H1 (cell line): ENCODE measurements at regions not wholly inside any gene's neighbourhood (a gene's known extent, or its start where the extent isn't known, plus 50 kb on each side); places are given as distances from the start of the nearest gene placed in this dataset.

ENCODE experiments used
- CTCF ChIA-PET: fragments of 300-600 bp; sonication (Branson Sonifier 250); formaldehyde crosslinking; loops from one replicate; lab custom pipeline; 2021; ENCODE audit not compliant: partially characterized antibody; lab: Charles Lee
- POLR2A ChIA-PET: fragments of 300-600 bp; sonication (Branson Sonifier 250); formaldehyde crosslinking; loops from one replicate; lab custom pipeline; 2021; ENCODE audit warnings: inconsistent platforms; ENCODE audit not compliant: partially characterized antibody; lab: Charles Lee
- DNase-seq, 2 experiments: peaks; one replicate each; pipeline versions ENCODE4 v3.0.0 to v3.0.0-alpha.2; 2010 to 2022; ENCODE audit warnings: low spot score in 2 of 2, low read depth in 1 of 2, mixed read lengths in 1 of 2
- FAIRE-seq: peaks from 2 replicates; lab custom pipeline; 2011; peaks lifted over from hg19 to GRCh38; lab: Jason Lieb, UNC
- H2AFZ ChIP-seq: 2 replicates; pipeline ENCODE4 v1.8.1; 2012; ENCODE audit warnings: low read length, inconsistent platforms
- H2AK5ac ChIP-seq: 2 replicates; pipeline ENCODE4 v1.6.1; 2013; ENCODE audit warnings: low read depth, low read length
- H2BK120ac ChIP-seq: replicated peaks from 2 replicates; pipeline ENCODE3; 2013; ENCODE audit warnings: low read depth, low read length, inconsistent platforms
- H2BK12ac ChIP-seq: 2 replicates; pipeline ENCODE4 v1.6.1; 2013; ENCODE audit warnings: low read depth, low read length
- H2BK15ac ChIP-seq: 2 replicates; pipeline ENCODE4 v1.6.1; 2013; ENCODE audit warnings: low read length
- H2BK20ac ChIP-seq: 2 replicates; pipeline ENCODE4 v1.6.1; 2013; ENCODE audit warnings: low read length
- H2BK5ac ChIP-seq: 2 replicates; pipeline ENCODE4 v1.6.1; 2013; ENCODE audit warnings: low read depth, low read length
- H3K14ac ChIP-seq: 2 replicates; pipeline ENCODE4 v1.6.1; 2013; ENCODE audit warnings: inconsistent platforms; ENCODE audit not compliant: insufficient read length
- H3K18ac ChIP-seq: 2 replicates; pipeline ENCODE4 v1.6.1; 2013; ENCODE audit warnings: low read length; ENCODE audit errors: extremely low read depth
- H3K23ac ChIP-seq: 2 replicates; pipeline ENCODE4 v1.6.1; 2013; ENCODE audit warnings: inconsistent platforms; ENCODE audit not compliant: insufficient read length
- H3K23me2 ChIP-seq: 2 replicates; pipeline ENCODE4 v1.6.1; 2013; ENCODE audit warnings: low read depth, low read length
- H3K27ac ChIP-seq: 2 replicates; pipeline ENCODE4 v1.6.1; 2011; ENCODE audit warnings: low read depth, low read length, inconsistent platforms
- H3K27me3 ChIP-seq, 4 experiments: replicated peaks in 1 of 4; 1 replicate in 1 of 4; 2 replicates in 3 of 4; pipeline versions ENCODE4 v1.6.1 to v1.8.1; 2011 to 2013; ENCODE audit warnings: low read length in 3 of 4, mild to moderate bottlenecking in 3 of 4, inconsistent platforms in 2 of 4, mixed read lengths in 2 of 4, moderate library complexity in 1 of 4; ENCODE audit not compliant: control insufficient read depth in 3 of 4, insufficient read depth in 3 of 4; ENCODE audit errors: extremely low read depth in 1 of 4
- H3K36me3 ChIP-seq, 4 experiments: 2 replicates each; pipeline versions ENCODE4 v1.6.1 to v1.8.1; 2011 to 2013; ENCODE audit warnings: mild to moderate bottlenecking in 4 of 4, low read length in 3 of 4, moderate library complexity in 2 of 4, control low read depth in 1 of 4, inconsistent platforms in 1 of 4; ENCODE audit not compliant: insufficient read depth in 4 of 4, control insufficient read depth in 2 of 4
- H3K4ac ChIP-seq: replicated peaks from 2 replicates; pipeline ENCODE3; 2013; ENCODE audit warnings: low read length, low read depth, mixed read lengths, inconsistent platforms; ENCODE audit not compliant: insufficient read length
- H3K4me1 ChIP-seq, 4 experiments: replicated peaks in 1 of 4; 1 replicate in 1 of 4; 2 replicates in 3 of 4; pipeline versions ENCODE4 v1.6.1 to v1.8.1; 2011 to 2013; ENCODE audit warnings: low read length in 3 of 4, inconsistent platforms in 2 of 4, mixed read lengths in 1 of 4; ENCODE audit not compliant: insufficient read depth in 4 of 4, control insufficient read depth in 3 of 4
- H3K4me2 ChIP-seq, 2 experiments: 2 replicates each; pipeline versions ENCODE4 v1.6.1 to v1.8.1; 2011 to 2013; ENCODE audit warnings: low read depth in 2 of 2, low read length in 2 of 2, control low read depth in 1 of 2, inconsistent platforms in 1 of 2, mild to moderate bottlenecking in 1 of 2; ENCODE audit not compliant: insufficient read depth in 1 of 2
- H3K4me3 ChIP-seq, 4 experiments: fragments of 200-600, 300-600 bp in 1 of 4; sonication (generic), shearing (Covaris generic), sonication (Bioruptor Twin) in 1 of 4; 2 replicates each; pipeline versions ENCODE4 v1.5.1 to v1.8.1; 2011 to 2016; ENCODE audit warnings: low read length in 4 of 4, low read depth in 3 of 4, control low read depth in 2 of 4, inconsistent platforms in 2 of 4, mild to moderate bottlenecking in 2 of 4, mixed read lengths in 1 of 4, moderate library complexity in 1 of 4; ENCODE audit not compliant: insufficient read depth in 2 of 4; ENCODE audit errors: extremely low read depth in 1 of 4
- H3K56ac ChIP-seq: replicated peaks from 2 replicates; pipeline ENCODE3; 2013; ENCODE audit warnings: low read depth, mild to moderate bottlenecking, mixed read lengths, low read length, inconsistent platforms; ENCODE audit not compliant: insufficient read length
- H3K79me1 ChIP-seq: 2 replicates; pipeline ENCODE4 v1.6.1; 2013; ENCODE audit warnings: low read depth, low read length, control low read depth
- H3K79me2 ChIP-seq, 2 experiments: 2 replicates each; pipeline versions ENCODE4 v1.6.1 to v1.8.1; 2012 to 2013; ENCODE audit warnings: low read length in 2 of 2, mild to moderate bottlenecking in 2 of 2, inconsistent platforms in 1 of 2; ENCODE audit not compliant: insufficient read depth in 2 of 2, control insufficient read depth in 1 of 2
- H3K9ac ChIP-seq, 4 experiments: replicated peaks in 1 of 4; 1 replicate in 1 of 4; 2 replicates in 3 of 4; pipeline versions ENCODE4 v1.6.1 to v1.8.1; 2011 to 2013; ENCODE audit warnings: low read depth in 3 of 4, low read length in 3 of 4, control low read depth in 2 of 4, mild to moderate bottlenecking in 2 of 4, moderate library complexity in 2 of 4, inconsistent platforms in 1 of 4; ENCODE audit errors: extremely low read depth in 1 of 4
- H3K9me3 ChIP-seq, 2 experiments: 2 replicates each; pipeline versions ENCODE4 v1.6.1 to v1.8.1; 2012 to 2013; ENCODE audit warnings: mild to moderate bottlenecking in 2 of 2, moderate library complexity in 2 of 2, control low read depth in 1 of 2, inconsistent platforms in 1 of 2, low read depth in 1 of 2, low read length in 1 of 2, mixed read lengths in 1 of 2; ENCODE audit not compliant: insufficient read depth in 2 of 2
- H4K20me1 ChIP-seq, 2 experiments: replicated peaks in 1 of 2; 2 replicates each; pipeline versions ENCODE3 to v1.8.1; 2011 to 2013; ENCODE audit warnings: inconsistent platforms in 2 of 2, low read length in 2 of 2, mild to moderate bottlenecking in 1 of 2; ENCODE audit not compliant: insufficient read depth in 2 of 2, control insufficient read depth in 1 of 2
- H4K5ac ChIP-seq: 2 replicates; pipeline ENCODE4 v1.6.1; 2013; ENCODE audit warnings: low read length, low read depth, mixed read lengths, inconsistent platforms; ENCODE audit not compliant: insufficient read length
- H4K8ac ChIP-seq: 2 replicates; pipeline ENCODE4 v1.8.0; 2013; ENCODE audit warnings: mild to moderate bottlenecking, moderate library complexity, low read length, inconsistent platforms; ENCODE audit not compliant: insufficient read depth; ENCODE audit errors: extremely low read depth
- H4K91ac ChIP-seq: replicated peaks from 2 replicates; pipeline ENCODE3; 2013; ENCODE audit warnings: low read length, mixed read lengths, inconsistent platforms; ENCODE audit not compliant: insufficient read length
- BRCA1 ChIP-seq: IDR thresholded peaks from 2 replicates; pipeline ENCODE4 v1.6.1; 2012; ENCODE audit warnings: low read depth, low read length, improper control_type of control experiment
- CBX8 ChIP-seq: fragments of 300-800, 300-1000 bp; sonication (generic); IDR thresholded peaks from 2 replicates; pipeline ENCODE4 v1.7.1; 2016; ENCODE audit warnings: low read depth, low read length, borderline replicate concordance
- CHD1 ChIP-seq: IDR thresholded peaks from 2 replicates; pipeline ENCODE4 v1.6.1; 2012; ENCODE audit warnings: low read depth, low read length, improper control_type of control experiment
- CREB1 ChIP-seq: IDR thresholded peaks from 2 replicates; pipeline ENCODE4 v1.6.1; 2012; ENCODE audit warnings: inconsistent platforms
- EP300 ChIP-seq, 2 experiments: IDR thresholded peaks; 1 replicate in 1 of 2; 2 replicates in 1 of 2; pipeline ENCODE4 v1.6.1; 2011 to 2012; ENCODE audit warnings: low read depth in 2 of 2, low read length in 2 of 2, mild to moderate bottlenecking in 2 of 2, borderline replicate concordance in 1 of 2, inconsistent platforms in 1 of 2, moderate library complexity in 1 of 2
- MAX ChIP-seq: IDR thresholded peaks from 2 replicates; pipeline ENCODE4 v1.6.1; 2012; ENCODE audit warnings: inconsistent platforms
- NRF1 ChIP-seq: IDR thresholded peaks from 2 replicates; pipeline ENCODE4 v1.6.1; 2011; ENCODE audit warnings: mild to moderate bottlenecking, low read depth, low read length, improper control_type of control experiment
- POLR2AphosphoS5 ChIP-seq: IDR thresholded peaks from 2 replicates; pipeline ENCODE4 v1.6.1; 2011; ENCODE audit warnings: low read depth, low read length
- RNF2 ChIP-seq: fragments of 200-900, 300-1000 bp; sonication (generic); IDR thresholded peaks from 2 replicates; pipeline ENCODE4 v1.7.1; 2016; ENCODE audit warnings: borderline replicate concordance, low read depth, mild to moderate bottlenecking, antibody characterized with exemption, low read length; ENCODE audit not compliant: poor library complexity, severe bottlenecking; ENCODE audit errors: missing control alignments
- RXRA ChIP-seq: IDR thresholded peaks from 2 replicates; pipeline ENCODE4 v1.6.1; 2011; ENCODE audit warnings: low read depth, mild to moderate bottlenecking, low read length, moderate library complexity; ENCODE audit not compliant: insufficient read depth
- SP2 ChIP-seq: IDR thresholded peaks from 2 replicates; pipeline ENCODE4 v1.6.1; 2012; ENCODE audit warnings: mild to moderate bottlenecking, low read length, inconsistent platforms
- USF2 ChIP-seq: IDR thresholded peaks from 2 replicates; pipeline ENCODE4 v1.6.1; 2011; ENCODE audit warnings: low read length, improper control_type of control experiment
- WGBS, 2 experiments: shearing (Covaris generic) in 1 of 2; methylation state at CpG; one replicate each; pipeline versions ENCODE4 v1.1.6 to v1.1.7; 2013 to 2015; ENCODE audit warnings: low lambda C conversion rate in 2 of 2, mixed read lengths in 2 of 2, inconsistent platforms in 1 of 2, low coverage in 1 of 2, missing lambda C conversion rate in 1 of 2; ENCODE audit not compliant: insufficient replicate concordance in 2 of 2, insufficient coverage in 1 of 2, insufficient read length in 1 of 2; ENCODE audit errors: extremely low coverage in 1 of 2, missing lambda C conversion rate in 1 of 2; 5-methylcytosine and 5-hydroxymethylcytosine counted together

GRCh38 chr15:25965326-25965725 is 102.2 kb upstream of the ATP10A start:
- FAIRE-seq, result no peak
- Histone ChIP-seq H3K79me1 (no peaks in the 10 kb centered on the region), H3K18ac (no peak overlapping the region), H3K23me2 (no peaks in the 10 kb centered on the region), H3K36me3 (no peaks in the 10 kb centered on the region), H3K23ac (no peak overlapping the region), H3K27ac (no peak overlapping the region), H3K4ac (no peak overlapping the region), H3K56ac (no peak overlapping the region), H2AFZ (no peak overlapping the region), H3K4me3 (no peak overlapping the region), H2BK20ac (no peak overlapping the region), H3K4me2 (no peak overlapping the region), H2AK5ac (no peak overlapping the region), H4K5ac (no peak overlapping the region), H4K8ac (no peak overlapping the region), H2BK15ac (no peak overlapping the region), H3K9ac (no peak overlapping the region), H2BK5ac (no peak overlapping the region), H3K27me3 (no peaks in the 10 kb centered on the region), H4K20me1 (no peaks in the 10 kb centered on the region), H2BK120ac (no peak overlapping the region), H4K91ac (no peak overlapping the region), H3K79me2 (no peaks in the 10 kb centered on the region), H2BK12ac (no peak overlapping the region), H3K9me3 (no peaks in the 10 kb centered on the region), H3K4me1 (peaks cover 0 to 3% (median 0%) of the 10 kb centered on the region in 4 experiments; a peak in 2 of 7 replicates), H3K14ac (no peak overlapping the region)
- POLR2A ChIA-PET, result no interaction called here
- 85% methylated on average over 5 of the region's 5 CpGs; no CpG with 5 or more reads in 1 of the 2 experiments for WGBS, 2 experiments
- TF ChIP-seq EP300 (IDR thresholded peaks at IDR 0.05; ENCODE audit: borderline replicate concordance in 1 of 2, low read depth in 2 of 2, low read length in 2 of 2), result no peak
- no peak for TF ChIP-seq MAX
- no peak for TF ChIP-seq SP2
- no peak for TF ChIP-seq CBX8
- no peak for TF ChIP-seq RXRA
- TF ChIP-seq CREB1, result no peak
- no peak for TF ChIP-seq USF2
- TF ChIP-seq RNF2, result no peak
- TF ChIP-seq CHD1, result no peak
- no peak for TF ChIP-seq POLR2AphosphoS5
- no peak for TF ChIP-seq BRCA1
- TF ChIP-seq NRF1, result no peak
- no peak for DNase-seq
- CTCF ChIA-PET, result interaction anchor here (0.7 kb wide), 1 partner anchor 22 kb away, joined by 3 read pairs; no protein-coding TSS in a partner anchor
